Midbrain (tissue), 1 donor: ENCODE measurements at regions not wholly inside any gene's neighbourhood (a gene's known extent, or its start where the extent isn't known, plus 50 kb on each side); places are given as distances from the start of the nearest gene placed in this dataset.
"Not testable (repeated sequence)": the region's sequence is repeated elsewhere in the genome, so short reads cannot be mapped to it uniquely, and the experiment has no call there.

Experiments
- DNase-seq: peaks from one replicate; lab custom pipeline; 2025; lab: John Stamatoyannopoulos, UW

- no peak for DNase-seq
Measured at GRCh38 chr13:90592943-90593342, 754.5 kb upstream of the MIR17HG start.

GRCh38 chr13:90594681-90595080 lies 752.8 kb upstream of the MIR17HG start:
- no peak for DNase-seq

- DNase-seq: no peak
Measured at GRCh38 chr13:90605664-90606063, 741.8 kb upstream of the MIR17HG start.

- DNase-seq: not testable (repeated sequence)
Measured at GRCh38 chr13:90606921-90607320, 740.6 kb upstream of the MIR17HG start.

GRCh38 chr13:90612391-90612790 lies 735.1 kb upstream of the MIR17HG start:
- no peak for DNase-seq

- no peak for DNase-seq
Measured at GRCh38 chr13:90613076-90613795, 734.3 kb upstream of the MIR17HG start.

GRCh38 chr13:90615236-90615635 lies 732.3 kb upstream of the MIR17HG start:
- no peak for DNase-seq

GRCh38 chr13:90615767-90616166 lies 731.7 kb upstream of the MIR17HG start:
- DNase-seq: no peak

- no peak for DNase-seq
Measured at GRCh38 chr13:90618133-90618532, 729.4 kb upstream of the MIR17HG start.

- no peak for DNase-seq
Measured at GRCh38 chr13:90622541-90622940, 724.9 kb upstream of the MIR17HG start.

GRCh38 chr13:90623318-90624011 lies 724.0 kb upstream of the MIR17HG start:
- no peak for DNase-seq

GRCh38 chr13:90627813-90628212 lies 719.7 kb upstream of the MIR17HG start:
- DNase-seq: no peak

- DNase-seq: no peak
Measured at GRCh38 chr13:90628471-90628870, 719.0 kb upstream of the MIR17HG start.

- no peak for DNase-seq
Measured at GRCh38 chr13:90630716-90631115, 716.8 kb upstream of the MIR17HG start.

GRCh38 chr13:90632184-90632583 lies 715.3 kb upstream of the MIR17HG start:
- DNase-seq: no peak

- no peak for DNase-seq
Measured at GRCh38 chr13:90633849-90634248, 713.6 kb upstream of the MIR17HG start.

- no peak for DNase-seq
Measured at GRCh38 chr13:90640976-90641375, 706.5 kb upstream of the MIR17HG start.

GRCh38 chr13:90641884-90642283 lies 705.6 kb upstream of the MIR17HG start:
- DNase-seq: no peak

GRCh38 chr13:90645582-90645981 lies 701.9 kb upstream of the MIR17HG start:
- DNase-seq: no peak

- DNase-seq: no peak
Measured at GRCh38 chr13:90648497-90648896, 699.0 kb upstream of the MIR17HG start.

GRCh38 chr13:90652036-90652435 lies 695.5 kb upstream of the MIR17HG start:
- no peak for DNase-seq

- DNase-seq: no peak
Measured at GRCh38 chr13:90654970-90655369, 692.5 kb upstream of the MIR17HG start.

GRCh38 chr13:90664200-90664599 lies 683.3 kb upstream of the MIR17HG start:
- DNase-seq: not testable (repeated sequence)

GRCh38 chr13:90673746-90674145 lies 673.7 kb upstream of the MIR17HG start:
- DNase-seq: no peak
